Gastroesophageal sphincter (tissue), 4 donors: ENCODE measurements at regions not wholly inside any gene's neighbourhood (a gene's known extent, or its start where the extent isn't known, plus 50 kb on each side); places are given as distances from the start of the nearest gene placed in this dataset.
A peak's percentile ranks its signal among the peaks of the same experiment; 100 is the strongest.

ENCODE experiments used
- ATAC-seq: fragments of 150-250 bp; one replicate; pipeline ENCODE4 v1.9.1; 2016; ENCODE audit warnings: mild to moderate bottlenecking, moderate library complexity
- H3K27ac ChIP-seq, 4 donors: fragments of 200-600 bp; sonication (generic) in 3 of 4; 1 replicate in 3 of 4; 2 replicates in 1 of 4; pipeline ENCODE4 v1.5.1; 2016 to 2019
- H3K27me3 ChIP-seq: fragments of 200-600 bp; sonication (generic); one replicate; pipeline ENCODE4 v1.5.1; 2019
- H3K36me3 ChIP-seq, 2 donors: fragments of 200-600 bp; sonication (generic); one replicate each; pipeline ENCODE4 v1.5.1; 2019; ENCODE audit warnings: control low read depth in 1 of 2
- H3K4me1 ChIP-seq, 3 donors: fragments of 200-600 bp; sonication (generic); 1 replicate in 2 of 3; 2 replicates in 1 of 3; pipeline ENCODE4 v1.5.1; 2016 to 2019; ENCODE audit warnings: control low read depth in 2 of 3
- H3K4me3 ChIP-seq, 2 donors: fragments of 200-600 bp; sonication (generic); one replicate each; pipeline ENCODE4 v1.5.1; 2019; ENCODE audit warnings: mild to moderate bottlenecking in 1 of 2, moderate library complexity in 1 of 2
- H3K9me3 ChIP-seq, 3 donors: fragments of 200-600 bp; sonication (generic); one replicate each; pipeline ENCODE4 v1.5.1; 2017 to 2019; ENCODE audit warnings: control low read depth in 2 of 3
- EP300 ChIP-seq: sonication (generic); formaldehyde crosslinking; IDR thresholded peaks from one replicate; pipeline ENCODE4 v1.6.1; 2017; ENCODE audit warnings: antibody characterized with exemption, mild to moderate bottlenecking
- POLR2A ChIP-seq, 2 donors: fragments of 450-650 bp; IDR thresholded peaks; one replicate each; pipeline ENCODE4 v1.6.1; 2017; ENCODE audit warnings: antibody characterized with exemption in 2 of 2, mild to moderate bottlenecking in 2 of 2, moderate library complexity in 1 of 2
- POLR2AphosphoS5 ChIP-seq: sonication (generic); formaldehyde crosslinking; IDR thresholded peaks from one replicate; pipeline ENCODE4 v1.6.1; 2017; ENCODE audit warnings: antibody characterized with exemption
- WGBS, 2 donors: methylation state at CpG; one replicate each; pipeline ENCODE4 v1.1.5; 2018; ENCODE audit warnings: low coverage in 1 of 2; 5-methylcytosine and 5-hydroxymethylcytosine counted together
- TF ChIP-seq, protein P1 (sequence below), 4 experiments: fragments of 200-600 bp in 2 of 4; fragments of 450-650 bp in 2 of 4; sonication (generic) in 1 of 4; IDR thresholded peaks; one replicate each; pipeline ENCODE4 v1.5.1; 2017 to 2019; ENCODE audit warnings: antibody characterized with exemption in 4 of 4, mild to moderate bottlenecking in 2 of 4, moderate library complexity in 2 of 4

DNA sequence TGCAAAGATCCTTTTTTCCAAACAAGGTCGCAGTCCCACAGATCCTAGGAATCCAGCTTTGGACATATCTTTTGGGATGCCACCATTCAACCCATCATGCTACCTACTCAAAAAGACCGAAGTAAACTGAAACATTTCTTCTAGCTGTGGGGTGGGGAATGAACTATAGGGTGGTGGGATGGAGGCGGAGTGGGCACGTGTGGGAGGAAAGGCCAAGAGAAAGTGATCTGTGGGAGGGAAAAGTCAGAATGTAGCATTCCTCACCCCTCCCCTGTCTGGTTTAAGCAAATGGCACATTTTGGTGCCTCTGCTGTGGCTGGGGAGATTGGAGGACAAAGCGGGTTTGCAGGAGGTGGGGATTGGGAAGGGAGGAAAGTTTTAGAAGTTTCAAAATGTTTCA lies 59.2 kb upstream of the IL17B start:
- TF ChIP-seq EP300 (no peak), POLR2A (IDR thresholded peaks at IDR 0.05) (no peak), POLR2AphosphoS5 (no peak)
- TF ChIP-seq, protein P1, sequence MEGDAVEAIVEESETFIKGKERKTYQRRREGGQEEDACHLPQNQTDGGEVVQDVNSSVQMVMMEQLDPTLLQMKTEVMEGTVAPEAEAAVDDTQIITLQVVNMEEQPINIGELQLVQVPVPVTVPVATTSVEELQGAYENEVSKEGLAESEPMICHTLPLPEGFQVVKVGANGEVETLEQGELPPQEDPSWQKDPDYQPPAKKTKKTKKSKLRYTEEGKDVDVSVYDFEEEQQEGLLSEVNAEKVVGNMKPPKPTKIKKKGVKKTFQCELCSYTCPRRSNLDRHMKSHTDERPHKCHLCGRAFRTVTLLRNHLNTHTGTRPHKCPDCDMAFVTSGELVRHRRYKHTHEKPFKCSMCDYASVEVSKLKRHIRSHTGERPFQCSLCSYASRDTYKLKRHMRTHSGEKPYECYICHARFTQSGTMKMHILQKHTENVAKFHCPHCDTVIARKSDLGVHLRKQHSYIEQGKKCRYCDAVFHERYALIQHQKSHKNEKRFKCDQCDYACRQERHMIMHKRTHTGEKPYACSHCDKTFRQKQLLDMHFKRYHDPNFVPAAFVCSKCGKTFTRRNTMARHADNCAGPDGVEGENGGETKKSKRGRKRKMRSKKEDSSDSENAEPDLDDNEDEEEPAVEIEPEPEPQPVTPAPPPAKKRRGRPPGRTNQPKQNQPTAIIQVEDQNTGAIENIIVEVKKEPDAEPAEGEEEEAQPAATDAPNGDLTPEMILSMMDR (IDR thresholded peaks at IDR 0.05), result no peak
- no peak overlapping the region for H3K4me3 ChIP-seq
- H3K27ac ChIP-seq, result no peak overlapping the region
- WGBS, 2 donors, result 88 to 94% methylated on average over 3 to 4 of the region's 5 CpGs
- H3K36me3 ChIP-seq, result no peaks in the 10 kb centered on the region
- H3K4me1 ChIP-seq, result peaks cover 0 to 64% (median 9%) of the 10 kb centered on the region in 3 donors
- H3K27me3 ChIP-seq, result no peaks in the 10 kb centered on the region
- no peak for ATAC-seq
- H3K9me3 ChIP-seq, result peaks cover 0 to 5% (median 0%) of the 10 kb centered on the region in 3 donors

DNA sequence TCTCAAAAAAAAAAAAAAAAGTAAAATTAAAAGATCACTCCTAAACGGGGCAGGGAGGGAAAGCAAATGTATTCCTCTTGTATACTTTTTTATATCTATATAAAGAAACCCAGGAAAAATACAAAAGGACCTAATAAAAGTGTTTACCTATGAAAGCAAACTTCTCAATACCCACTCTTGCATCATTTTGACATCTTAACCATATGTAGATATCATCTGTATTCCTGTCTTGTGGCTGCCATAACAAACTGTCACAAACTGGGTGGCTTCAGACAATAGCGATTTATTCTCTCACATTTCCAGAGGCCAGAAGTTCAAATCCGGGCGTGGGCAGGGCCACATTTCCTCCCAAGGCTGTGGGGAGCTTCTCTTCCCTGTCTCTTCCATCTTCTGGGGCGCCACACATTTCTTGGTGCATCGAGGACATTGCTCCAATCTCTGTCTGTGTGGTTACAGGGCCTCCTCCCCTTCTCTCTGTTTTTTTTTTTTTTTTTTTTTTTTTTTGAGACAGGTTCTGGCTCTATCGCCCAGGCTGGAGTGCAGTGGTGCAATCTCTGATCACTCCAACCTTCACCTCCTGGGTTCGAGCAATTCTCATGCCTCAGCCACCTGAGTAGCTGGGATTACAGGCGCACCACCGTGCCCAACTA lies 58.4 kb upstream of the IL17B start:
- Histone ChIP-seq H3K4me1 (peaks cover 0 to 56% (median 5%) of the 10 kb centered on the region in 3 donors), H3K36me3 (no peaks in the 10 kb centered on the region), H3K9me3 (peaks cover 0 to 5% (median 0%) of the 10 kb centered on the region in 3 donors), H3K27ac (peak overlapping the region in 1 of 4 donors; percentile 95), H3K4me3 (no peak overlapping the region), H3K27me3 (no peaks in the 10 kb centered on the region)
- WGBS, 2 donors, result 46 to 50% methylated on average over 7 to 10 of the region's 10 CpGs
- TF ChIP-seq EP300, result no peak
- TF ChIP-seq, protein P1 (IDR thresholded peaks at IDR 0.05), result no peak
- TF ChIP-seq POLR2AphosphoS5, result no peak
- no peak for TF ChIP-seq POLR2A (IDR thresholded peaks at IDR 0.05)
- ATAC-seq, result no peak

DNA sequence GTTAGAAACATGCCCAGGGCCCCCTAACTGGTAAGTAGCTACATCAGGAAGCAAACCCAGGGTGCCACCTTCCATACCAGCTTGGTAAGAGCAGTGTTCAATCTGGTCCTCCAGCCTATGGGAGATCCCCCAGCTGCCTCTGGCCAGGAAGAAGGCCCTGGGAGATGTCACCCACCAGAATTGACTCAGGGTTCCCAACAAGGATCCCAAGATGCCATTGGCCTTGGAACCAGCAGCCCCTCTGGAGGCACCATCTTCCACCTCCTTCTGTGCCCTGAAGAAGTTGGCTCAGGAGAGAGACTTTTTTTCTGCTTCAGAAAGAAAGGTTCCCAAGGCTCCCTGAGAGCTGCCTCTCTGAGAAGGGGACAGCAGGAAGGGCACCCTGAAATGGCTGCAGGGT lies 56.6 kb upstream of the IL17B start:
- H3K36me3 ChIP-seq, result peaks cover 0 to 2% of the 10 kb centered on the region in 2 donors
- peak overlapping the region in 3 of 4 donors; percentile 93 to 95 (median 95) for H3K27ac ChIP-seq
- no peak for ATAC-seq
- H3K9me3 ChIP-seq, result peaks cover 0 to 5% (median 0%) of the 10 kb centered on the region in 3 donors
- TF ChIP-seq EP300 (no peak), POLR2AphosphoS5 (no peak), POLR2A (IDR thresholded peaks at IDR 0.05) (no peak)
- TF ChIP-seq, protein P1 (IDR thresholded peaks at IDR 0.05), result no peak
- peaks cover 0 to 54% (median 6%) of the 10 kb centered on the region in 3 donors for H3K4me1 ChIP-seq
- H3K4me3 ChIP-seq, result no peak overlapping the region
- H3K27me3 ChIP-seq, result no peaks in the 10 kb centered on the region

DNA sequence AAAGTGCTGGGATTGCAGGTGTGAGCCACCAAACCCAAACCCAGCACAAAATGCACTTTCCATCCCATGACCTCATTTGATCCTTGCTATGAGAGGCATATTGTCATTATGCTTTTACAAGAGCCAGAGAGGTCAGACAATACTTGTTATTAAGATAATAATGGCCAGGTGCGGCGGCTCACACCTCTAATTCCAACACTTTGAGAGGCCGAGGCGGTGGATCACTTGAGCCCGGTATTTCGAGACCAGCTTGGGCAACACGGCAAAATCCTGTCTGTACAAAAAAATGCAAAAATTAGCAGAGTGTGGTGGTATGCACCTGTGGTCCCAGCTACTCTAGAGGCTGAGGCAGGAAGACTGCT lies 55.9 kb upstream of the IL17B start:
- peaks cover 0 to 8% of the 10 kb centered on the region in 2 donors for H3K36me3 ChIP-seq
- TF ChIP-seq POLR2AphosphoS5 (peak; percentile 79), EP300 (no peak), POLR2A (IDR thresholded peaks at IDR 0.05) (peak in 1 of 2 donors; percentile 30)
- TF ChIP-seq, protein P1 (IDR thresholded peaks at IDR 0.05), result no peak
- peaks cover 0 to 5% (median 0%) of the 10 kb centered on the region in 3 donors for H3K9me3 ChIP-seq
- H3K27me3 ChIP-seq, result no peaks in the 10 kb centered on the region
- H3K27ac ChIP-seq, result peak overlapping the region in 3 of 4 donors; percentile 93 to 95 (median 95)
- no peak for ATAC-seq
- H3K4me1 ChIP-seq, result peaks cover 0 to 60% (median 10%) of the 10 kb centered on the region in 3 donors
- H3K4me3 ChIP-seq, result no peak overlapping the region
- 20 to 80% methylated on average over 1 of the region's 7 CpGs for WGBS, 2 donors
